ENCODE measurements at regions not wholly inside any gene's neighbourhood (a gene's known extent, or its start where the extent isn't known, plus 50 kb on each side); places are given as distances from the start of the nearest gene placed in this dataset.
"Not testable (repeated sequence)": the region's sequence is repeated elsewhere in the genome, so short reads cannot be mapped to it uniquely, and the experiment has no call there.

DNA sequence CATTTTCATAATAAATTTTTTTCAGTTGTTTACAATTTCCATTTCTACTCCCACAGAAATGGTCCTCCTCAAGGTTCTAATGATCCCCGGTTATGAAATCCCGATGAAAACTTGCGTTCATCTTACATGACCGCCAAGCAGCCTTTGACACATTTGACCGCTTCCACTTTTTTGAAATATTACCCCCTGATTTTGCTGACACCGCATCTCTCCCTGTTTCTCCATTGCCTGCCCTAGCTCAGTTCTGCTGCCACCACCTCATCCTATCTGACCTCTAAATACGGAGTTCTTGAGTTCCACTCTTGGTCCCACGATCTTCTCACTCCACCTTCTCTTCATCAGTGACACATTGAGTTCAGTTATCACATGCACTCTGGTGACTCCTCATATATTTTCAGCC is 74.1 kb downstream of the SLC35B3 start:
- no peak for DNase-seq (ENCODE audit: low read depth in 3 of 3)

- DNase-seq (ENCODE audit: low read depth in 3 of 3): no peak
Observed at GRCh38 chr6:8352966-8353340, 82.4 kb downstream of the SLC35B3 start.

DNA sequence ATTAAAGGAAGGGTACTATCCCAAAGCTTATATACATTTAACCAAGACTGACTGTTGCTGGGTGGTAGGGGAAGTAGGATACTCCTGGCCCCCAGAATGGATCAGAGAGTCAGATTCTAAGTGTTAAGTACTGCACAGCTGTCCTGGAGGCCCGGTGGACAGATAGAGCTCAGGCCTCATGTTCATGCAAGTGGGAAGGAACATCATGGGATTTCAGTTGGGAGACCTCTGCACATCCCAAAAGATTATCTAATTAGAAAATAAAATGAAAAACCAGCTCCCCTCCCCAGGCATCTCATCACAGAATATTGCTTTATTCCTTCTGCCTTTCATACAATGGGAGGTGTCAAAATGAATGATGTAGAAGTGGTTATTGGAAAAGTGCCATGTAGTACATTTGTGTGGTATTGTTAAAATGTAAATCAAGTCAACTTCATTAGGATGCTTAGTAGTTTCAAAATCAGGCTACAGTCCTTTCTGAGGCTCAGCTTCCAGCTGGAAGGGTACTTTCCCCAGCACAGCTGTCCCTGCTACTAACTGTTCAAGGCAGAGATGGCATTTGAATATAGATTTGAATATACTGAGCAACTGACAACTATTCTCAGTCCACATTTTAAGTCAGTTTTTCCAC is 82.9 kb downstream of the SLC35B3 start:
- no peak for DNase-seq (ENCODE audit: low read depth in 3 of 3)

DNA sequence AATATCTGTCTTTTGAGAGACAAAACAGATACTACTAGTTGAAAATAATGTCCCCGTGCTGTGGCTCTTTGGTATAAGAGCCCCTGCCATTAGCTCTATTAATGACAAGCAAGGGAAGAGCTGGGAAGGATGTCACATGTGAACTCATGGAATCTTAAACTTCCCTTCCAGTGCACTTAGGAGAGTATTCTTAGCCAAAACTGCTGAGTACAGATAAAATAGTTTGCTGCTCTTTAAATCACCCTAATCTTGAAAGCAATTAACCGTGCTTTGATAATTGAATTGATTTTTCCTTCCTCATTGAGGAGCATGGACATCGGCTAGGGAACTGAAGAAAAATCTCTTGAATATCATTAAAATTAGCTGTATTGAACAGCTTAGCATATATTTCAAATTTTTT is 91.7 kb downstream of the SLC35B3 start:
- no peak for DNase-seq (ENCODE audit: low read depth in 3 of 3)

GRCh38 chr6:8342241-8342819 is 93.0 kb downstream of the SLC35B3 start:
- DNase-seq (ENCODE audit: low read depth in 3 of 3): no peak

- DNase-seq (ENCODE audit: low read depth in 3 of 3): no peak
Observed at GRCh38 chr6:8337147-8337546, 98.2 kb downstream of the SLC35B3 start.

DNA sequence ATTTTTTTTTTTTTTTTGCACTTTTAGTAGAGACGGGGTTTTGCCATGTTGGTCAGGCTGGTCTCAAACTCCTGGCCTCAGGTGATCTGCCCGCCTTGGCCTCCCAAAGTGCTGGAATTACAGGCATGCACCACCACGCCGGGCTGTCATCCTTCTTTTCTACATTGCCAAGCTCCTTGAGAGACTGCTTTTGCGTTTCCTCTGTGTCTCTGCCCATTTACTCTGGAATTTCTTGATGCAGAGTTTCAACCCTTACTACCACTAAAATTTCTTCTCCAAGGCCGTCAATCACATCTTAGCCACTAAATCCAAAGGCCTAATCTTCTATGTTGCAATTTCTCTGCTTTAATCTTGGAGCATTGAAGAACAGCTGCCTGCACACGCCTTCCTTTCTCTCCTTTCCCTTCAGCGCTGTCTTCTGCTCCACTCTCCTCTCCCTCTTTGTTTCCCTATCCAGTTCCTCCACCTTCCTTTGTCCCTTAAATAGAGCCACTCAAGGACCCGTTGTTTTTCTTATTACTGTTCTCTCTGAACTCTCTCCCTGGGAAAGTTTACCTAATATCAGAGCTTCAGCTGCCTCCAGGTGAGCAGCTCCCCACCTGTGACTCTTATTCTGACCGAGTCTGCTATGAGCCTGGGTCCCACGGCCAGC is 98.8 kb downstream of the SLC35B3 start:
- no peak for DNase-seq (ENCODE audit: low read depth in 3 of 3)

- no peak for DNase-seq (ENCODE audit: low read depth in 3 of 3)
Observed at GRCh38 chr6:8335896-8336295, 99.4 kb downstream of the SLC35B3 start.

DNA sequence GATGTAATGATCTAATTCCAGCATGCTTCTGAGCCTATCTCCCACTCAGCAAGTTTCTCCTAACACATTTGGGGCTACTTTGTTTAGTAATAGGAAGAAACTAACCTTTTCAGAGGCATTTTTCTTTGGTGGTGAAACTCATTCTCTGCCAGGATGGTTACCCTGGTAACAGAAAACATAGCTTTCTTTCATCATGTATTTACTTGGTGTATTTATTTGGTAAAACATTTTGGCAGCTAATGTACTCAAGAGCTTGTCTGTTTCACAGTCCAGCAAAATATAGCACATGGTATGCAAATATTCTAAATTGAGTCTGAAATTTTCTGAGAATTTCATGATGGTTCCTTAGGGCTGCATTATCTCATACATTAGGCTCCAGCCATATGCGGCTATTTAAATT is 100.0 kb downstream of the SLC35B3 start:
- DNase-seq (ENCODE audit: low read depth in 3 of 3): no peak

GRCh38 chr6:8334113-8334512 is 101.2 kb downstream of the SLC35B3 start:
- no peak for DNase-seq (ENCODE audit: low read depth in 3 of 3)

DNA sequence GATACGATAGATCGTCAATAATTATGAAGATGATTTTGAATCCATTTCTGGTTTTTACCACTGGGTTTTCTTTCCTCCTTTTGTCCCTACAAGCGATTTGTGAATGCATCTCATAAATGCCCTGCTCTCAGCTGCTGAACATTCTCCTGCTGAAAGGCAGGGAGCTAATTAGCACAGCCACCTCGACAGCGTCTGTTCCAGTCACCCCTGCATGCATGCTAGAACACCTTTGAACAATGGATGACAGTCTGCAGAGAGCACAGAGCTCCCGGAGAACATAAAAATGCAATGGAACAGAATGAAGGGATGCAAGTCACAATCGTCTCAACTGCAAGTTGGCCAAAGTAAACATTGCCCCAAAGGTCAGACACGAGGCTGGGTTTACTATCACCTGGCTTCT is 105.8 kb downstream of the SLC35B3 start:
- no peak for DNase-seq (ENCODE audit: low read depth in 3 of 3)

DNA sequence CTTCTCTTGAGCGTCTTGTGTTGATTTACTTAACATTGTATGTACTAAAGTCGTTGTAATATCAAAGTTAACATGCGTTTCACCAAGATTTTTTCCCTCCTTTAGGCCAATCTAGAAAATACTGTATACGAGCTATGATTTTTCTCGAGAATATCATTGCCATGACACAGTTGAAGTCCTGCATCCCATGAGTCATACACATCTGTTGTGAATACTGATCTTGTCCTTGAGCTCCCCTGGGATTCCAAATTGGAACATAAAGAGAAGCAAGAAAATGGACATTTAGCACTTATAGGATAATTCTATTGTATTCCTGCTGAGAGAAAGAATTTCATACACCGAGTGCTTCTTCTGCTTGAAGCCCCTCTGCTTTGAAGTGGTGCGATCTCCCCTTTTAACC is 109.6 kb downstream of the SLC35B3 start:
- DNase-seq (ENCODE audit: low read depth in 3 of 3): no peak

- DNase-seq (ENCODE audit: low read depth in 3 of 3): no peak
Observed at GRCh38 chr6:8322659-8323058, 112.7 kb downstream of the SLC35B3 start.

DNA sequence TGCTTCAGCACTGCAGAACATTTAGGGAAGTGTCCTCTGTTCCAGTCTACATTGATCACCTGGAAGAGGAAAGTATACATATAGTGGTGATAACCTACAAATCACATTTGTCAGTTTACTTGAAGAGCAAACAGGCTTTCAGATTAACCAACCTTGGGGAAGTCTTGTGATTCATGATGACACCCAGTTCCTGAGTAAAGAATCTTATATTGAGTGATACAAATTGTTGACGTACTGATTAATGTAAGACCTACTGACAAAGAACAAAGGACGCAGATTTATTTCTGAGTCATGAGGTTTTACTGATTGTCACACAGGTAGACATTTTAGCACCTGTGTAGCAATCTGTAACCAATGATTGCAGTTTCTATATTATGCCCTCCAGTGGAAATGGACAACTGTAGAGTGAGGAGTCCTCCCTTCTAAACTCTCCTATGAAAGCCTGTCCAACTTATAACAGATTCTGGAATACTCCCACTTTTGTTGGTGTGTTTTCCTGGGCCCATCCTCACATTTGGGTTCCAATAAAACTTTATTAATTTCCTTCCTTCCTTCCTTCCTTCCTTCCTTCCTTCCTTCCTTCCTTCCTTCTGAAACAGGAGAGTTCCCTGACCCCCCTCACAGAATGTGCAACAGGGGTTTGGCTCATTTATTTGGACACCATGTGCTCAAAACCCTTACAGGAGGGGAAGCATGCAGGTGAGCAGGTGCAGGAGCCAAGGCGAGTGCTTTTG is 113.5 kb downstream of the SLC35B3 start:
- no peak for DNase-seq (ENCODE audit: low read depth in 3 of 3)

- no peak for DNase-seq (ENCODE audit: low read depth in 3 of 3)
Observed at GRCh38 chr6:8315154-8315553, 120.2 kb downstream of the SLC35B3 start.

DNA sequence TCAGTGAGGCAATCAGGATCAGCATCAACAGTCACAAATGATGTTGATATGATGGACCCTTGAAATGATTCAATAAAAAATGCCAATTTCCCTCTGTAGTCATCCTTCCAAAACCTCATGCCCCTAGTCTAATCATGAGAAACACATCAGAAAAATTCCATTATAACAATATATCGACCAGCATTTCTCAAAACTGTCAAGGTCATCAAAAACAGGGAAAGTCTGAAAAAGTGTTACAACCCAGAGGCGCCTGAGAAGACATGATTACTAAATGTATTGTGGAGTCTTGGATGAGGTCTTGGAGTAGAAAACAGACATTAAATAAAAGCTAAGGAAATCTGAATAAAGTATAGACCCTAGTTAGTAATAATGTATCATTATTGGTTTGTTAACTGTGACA is 133.8 kb downstream of the SLC35B3 start:
- DNase-seq (ENCODE audit: low read depth in 3 of 3): no peak

- no peak for DNase-seq (ENCODE audit: low read depth in 3 of 3)
Observed at GRCh38 chr6:8299034-8299433, 136.3 kb downstream of the SLC35B3 start.

DNA sequence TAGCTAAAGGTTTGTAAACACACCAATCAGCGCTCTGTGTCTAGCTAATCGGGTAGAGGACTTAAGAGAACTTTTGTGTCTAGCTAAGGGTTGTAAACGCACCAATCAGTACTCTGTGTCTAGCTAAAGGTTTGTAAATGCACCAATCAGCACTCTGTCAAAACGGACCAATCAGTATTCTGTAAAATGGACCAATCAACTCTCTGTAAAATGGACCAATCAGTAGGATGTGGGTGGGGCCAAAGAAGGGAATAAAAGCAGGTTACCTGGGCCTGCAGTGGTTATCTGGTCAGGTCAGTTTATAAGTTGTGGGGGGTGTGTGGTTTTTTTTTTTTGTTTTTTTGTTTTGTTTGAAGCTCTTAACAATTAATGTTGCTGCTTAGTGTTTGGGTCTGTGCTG is 152.4 kb downstream of the SLC35B3 start:
- not testable (repeated sequence) for DNase-seq (ENCODE audit: low read depth in 3 of 3)

DNA sequence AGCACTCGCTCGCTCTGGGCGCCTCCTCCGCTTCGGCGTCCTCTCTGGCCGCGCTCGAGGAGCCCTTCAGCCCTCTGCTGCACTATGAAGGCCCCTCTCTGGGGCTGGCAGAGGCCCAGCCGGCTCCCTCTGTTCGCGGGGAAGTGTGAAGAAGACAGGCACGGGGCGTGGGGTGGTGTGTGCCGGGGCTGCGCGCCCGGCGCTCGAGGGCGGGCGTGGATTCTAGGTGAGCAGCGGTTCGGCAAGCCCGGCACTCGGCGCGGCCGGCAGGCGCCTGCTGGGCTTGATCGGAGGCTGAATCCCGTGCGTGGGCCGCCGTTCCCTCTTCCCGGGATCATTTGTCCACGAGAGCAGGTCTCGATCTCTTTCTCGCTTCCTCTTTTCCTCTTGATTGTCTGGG is 153.0 kb downstream of the SLC35B3 start:
- no peak for DNase-seq (ENCODE audit: low read depth in 3 of 3)

DNA sequence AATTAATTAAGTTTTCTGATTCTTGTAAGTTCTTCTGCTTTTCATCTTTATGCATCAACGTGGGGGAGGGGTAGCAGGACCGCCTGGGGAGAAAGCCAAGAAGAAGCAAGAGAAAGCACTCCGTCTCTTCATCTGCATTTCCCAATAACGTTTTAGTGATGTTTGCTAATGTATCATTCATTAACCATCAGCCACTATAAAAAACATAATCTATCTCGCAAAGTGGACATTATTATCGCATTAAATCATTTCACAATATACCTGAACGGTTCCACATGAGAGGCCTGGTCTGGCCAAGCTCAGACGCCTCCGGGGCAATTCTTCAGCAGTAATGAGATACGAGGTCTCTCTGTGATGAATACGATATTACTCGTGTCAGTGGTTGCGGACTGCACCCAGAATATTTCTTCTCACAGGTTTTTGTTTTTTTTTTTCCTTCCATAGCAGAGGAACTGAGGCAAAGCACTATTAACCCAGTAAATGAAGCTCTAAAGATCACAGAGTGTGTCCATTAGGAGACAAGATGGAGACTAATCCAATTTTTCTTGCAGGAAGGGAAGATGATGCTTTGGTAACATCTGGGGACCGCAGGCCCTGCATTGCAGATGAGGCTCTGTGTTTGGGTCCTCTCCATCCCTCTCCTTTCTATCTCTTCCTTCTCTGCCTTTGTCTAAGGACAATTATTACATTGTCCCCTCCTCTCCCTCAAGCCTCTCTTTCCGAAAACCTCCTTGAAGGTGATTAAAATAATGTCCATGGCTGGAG is 156.1 kb downstream of the SLC35B3 start:
- DNase-seq (ENCODE audit: low read depth in 3 of 3): no peak

DNA sequence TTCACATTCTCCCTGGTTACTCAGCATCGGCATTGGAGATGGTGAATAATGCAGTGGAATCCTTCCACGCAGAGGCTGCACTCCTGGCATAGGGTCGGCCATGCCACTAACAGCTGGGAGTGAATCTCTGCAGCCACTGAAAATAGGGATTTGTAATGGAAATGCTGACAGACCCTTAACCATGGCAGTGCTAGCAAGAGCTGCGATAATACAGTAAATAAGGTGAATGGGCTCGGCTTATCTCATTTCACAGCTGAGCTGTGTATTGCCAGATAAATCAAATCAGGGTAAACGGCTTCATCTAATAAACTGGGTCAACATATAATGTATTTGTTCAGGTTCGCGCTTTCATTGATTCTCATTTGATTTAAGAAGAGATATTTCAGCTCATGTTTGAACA is 156.8 kb downstream of the SLC35B3 start:
- no peak for DNase-seq (ENCODE audit: low read depth in 3 of 3)

- DNase-seq (ENCODE audit: low read depth in 3 of 3): no peak
Observed at GRCh38 chr6:8277769-8278168, 157.6 kb downstream of the SLC35B3 start.
